H1 (cell line): ENCODE measurements at regions not wholly inside any gene's neighbourhood (a gene's known extent, or its start where the extent isn't known, plus 50 kb on each side); places are given as distances from the start of the nearest gene placed in this dataset.

ENCODE experiments used
- BCL11A ChIP-seq, 2 experiments: IDR thresholded peaks; one replicate each; pipeline ENCODE4 v1.6.1; 2011; ENCODE audit warnings: low read depth in 2 of 2, low read length in 2 of 2, mild to moderate bottlenecking in 2 of 2
- EZH2 ChIP-seq: fragments of 200-600 bp; sonication (generic); IDR thresholded peaks from 2 replicates; pipeline ENCODE4 v1.7.1; 2012; ENCODE audit warnings: low read depth, mild to moderate bottlenecking, moderate library complexity, low read length, inconsistent platforms; ENCODE audit not compliant: severe bottlenecking
- SIX5 ChIP-seq: IDR thresholded peaks from 2 replicates; pipeline ENCODE4 v1.6.1; 2011; ENCODE audit warnings: mild to moderate bottlenecking, low read depth, low read length
- SP1 ChIP-seq: IDR thresholded peaks from 2 replicates; pipeline ENCODE4 v1.6.1; 2011; ENCODE audit warnings: low read depth, low read length
- TF ChIP-seq, protein P1 (sequence below), 3 experiments: IDR thresholded peaks; 1 replicate in 2 of 3; 2 replicates in 1 of 3; pipeline versions ENCODE4 v1.5.1 to v1.6.1; 2011; ENCODE audit warnings: low read length in 3 of 3, mild to moderate bottlenecking in 3 of 3, inconsistent platforms in 2 of 3, low read depth in 1 of 3, moderate library complexity in 1 of 3; ENCODE audit not compliant: insufficient read depth in 1 of 3; ENCODE audit errors: control extremely low read depth in 1 of 3
- TF ChIP-seq, protein P2 (sequence below): IDR thresholded peaks from 2 replicates; pipeline ENCODE4 v1.6.1; 2012; ENCODE audit warnings: inconsistent platforms

DNA sequence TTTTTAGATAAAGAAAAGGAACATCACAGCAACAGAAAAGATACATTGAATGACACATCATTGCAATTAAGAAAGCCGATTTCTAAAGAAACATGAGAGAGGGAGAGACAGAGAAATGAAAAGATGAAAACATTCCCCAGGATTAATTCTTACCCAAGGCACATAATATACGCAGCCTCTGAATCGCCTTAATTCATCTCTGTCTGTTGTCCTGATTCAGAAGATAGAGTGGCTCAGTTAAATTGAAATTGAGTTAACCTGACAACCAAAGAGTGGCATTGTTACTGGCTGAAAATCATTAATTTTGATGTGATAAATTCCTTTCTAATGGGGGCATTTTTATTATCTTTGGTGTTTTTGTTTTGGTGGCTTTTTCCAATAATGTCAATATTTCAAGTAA, 701.9 kb downstream of the EDEM1 start:
- TF ChIP-seq, protein P1, sequence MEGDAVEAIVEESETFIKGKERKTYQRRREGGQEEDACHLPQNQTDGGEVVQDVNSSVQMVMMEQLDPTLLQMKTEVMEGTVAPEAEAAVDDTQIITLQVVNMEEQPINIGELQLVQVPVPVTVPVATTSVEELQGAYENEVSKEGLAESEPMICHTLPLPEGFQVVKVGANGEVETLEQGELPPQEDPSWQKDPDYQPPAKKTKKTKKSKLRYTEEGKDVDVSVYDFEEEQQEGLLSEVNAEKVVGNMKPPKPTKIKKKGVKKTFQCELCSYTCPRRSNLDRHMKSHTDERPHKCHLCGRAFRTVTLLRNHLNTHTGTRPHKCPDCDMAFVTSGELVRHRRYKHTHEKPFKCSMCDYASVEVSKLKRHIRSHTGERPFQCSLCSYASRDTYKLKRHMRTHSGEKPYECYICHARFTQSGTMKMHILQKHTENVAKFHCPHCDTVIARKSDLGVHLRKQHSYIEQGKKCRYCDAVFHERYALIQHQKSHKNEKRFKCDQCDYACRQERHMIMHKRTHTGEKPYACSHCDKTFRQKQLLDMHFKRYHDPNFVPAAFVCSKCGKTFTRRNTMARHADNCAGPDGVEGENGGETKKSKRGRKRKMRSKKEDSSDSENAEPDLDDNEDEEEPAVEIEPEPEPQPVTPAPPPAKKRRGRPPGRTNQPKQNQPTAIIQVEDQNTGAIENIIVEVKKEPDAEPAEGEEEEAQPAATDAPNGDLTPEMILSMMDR (IDR thresholded peaks at IDR 0.05; ENCODE audit: control extremely low read depth in 1 of 3, insufficient read depth in 1 of 3, low read depth in 1 of 3, low read length in 3 of 3) = no peak
- TF ChIP-seq EZH2 = no peak
- TF ChIP-seq, protein P2, sequence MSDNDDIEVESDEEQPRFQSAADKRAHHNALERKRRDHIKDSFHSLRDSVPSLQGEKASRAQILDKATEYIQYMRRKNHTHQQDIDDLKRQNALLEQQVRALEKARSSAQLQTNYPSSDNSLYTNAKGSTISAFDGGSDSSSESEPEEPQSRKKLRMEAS = no peak
- TF ChIP-seq SP1 = no peak
- no peak for TF ChIP-seq SIX5
- no peak for TF ChIP-seq BCL11A (IDR thresholded peaks at IDR 0.05; ENCODE audit: low read depth in 2 of 2, low read length in 2 of 2)
